K562 (cell line): ENCODE measurements at regions not wholly inside any gene's neighbourhood (a gene's known extent, or its start where the extent isn't known, plus 50 kb on each side); places are given as distances from the start of the nearest gene placed in this dataset.
A peak's percentile ranks its signal among the peaks of the same experiment; 100 is the strongest.

Experiments
- BHLHE40 ChIP-seq: IDR thresholded peaks from 2 replicates; pipeline ENCODE4 v1.6.1; 2011; ENCODE audit warnings: low read length, improper control_type of control experiment
- CCAR2 ChIP-seq: fragments of 200-400 bp; formaldehyde crosslinking; IDR thresholded peaks from 2 replicates; pipeline ENCODE4 v1.6.1; 2017; ENCODE audit warnings: mild to moderate bottlenecking, low read depth, low read length
- CCNT2 ChIP-seq: IDR thresholded peaks from 2 replicates; pipeline ENCODE4 v1.6.1; 2011; ENCODE audit warnings: borderline replicate concordance, low read depth, mild to moderate bottlenecking, moderate library complexity, mixed read lengths, low read length; ENCODE audit not compliant: insufficient read length; ENCODE audit errors: extremely low read depth
- GABPA ChIP-seq: fragments of 200-800 bp; sonication (Bioruptor generic); conservative IDR thresholded peaks from 2 replicates; pipeline ENCODE4 v1.6.1; 2016; ENCODE audit warnings: low read depth, missing genetic modification characterization, missing compliant biosample characterization
- HDAC2 ChIP-seq: fragments of 450-650 bp; IDR thresholded peaks from 2 replicates; pipeline ENCODE4 v1.6.1; 2016; ENCODE audit warnings: mild to moderate bottlenecking
- HLTF ChIP-seq: fragments of 450-650 bp; IDR thresholded peaks from 2 replicates; pipeline ENCODE4 v1.6.1; 2016
- ILK ChIP-seq: fragments of 450-650 bp; IDR thresholded peaks from 2 replicates; pipeline ENCODE4 v1.6.1; 2016; ENCODE audit warnings: missing genetic modification characterization, low read depth, mild to moderate bottlenecking, missing compliant biosample characterization, moderate library complexity, borderline replicate concordance
- NONO ChIP-seq, 2 experiments: fragments of 200-400 bp in 1 of 2; fragments of 450-650 bp in 1 of 2; formaldehyde crosslinking in 1 of 2; IDR thresholded peaks; 2 replicates each; pipeline ENCODE4 v1.6.1; 2017; ENCODE audit warnings: low read depth in 2 of 2, mild to moderate bottlenecking in 2 of 2, moderate library complexity in 2 of 2, low read length in 1 of 2
- POLR2AphosphoS5 ChIP-seq: IDR thresholded peaks from 2 replicates; pipeline ENCODE4 v1.6.1; 2011; ENCODE audit warnings: mild to moderate bottlenecking, low read depth, low read length, moderate library complexity; ENCODE audit not compliant: control insufficient read depth, insufficient read depth
- SMC3 ChIP-seq: conservative IDR thresholded peaks from 2 replicates; pipeline ENCODE4 v1.6.1; 2011; ENCODE audit warnings: low read depth, low read length, improper control_type of control experiment; ENCODE audit not compliant: insufficient read depth
- SNIP1 ChIP-seq: fragments of 450-650 bp; IDR thresholded peaks from 2 replicates; pipeline ENCODE4 v1.7.1; 2017; ENCODE audit warnings: low read depth, mild to moderate bottlenecking
- TCFL5 ChIP-seq: fragments of 250-450 bp; sonication (Bioruptor Pico); conservative IDR thresholded peaks from 2 replicates; pipeline ENCODE4 v1.6.1; 2021; ENCODE audit warnings: mild to moderate bottlenecking, moderate library complexity, matching md5 sums
- TOE1 ChIP-seq, 2 experiments: fragments of 450-650 bp in 1 of 2; sonication (generic) in 1 of 2; formaldehyde crosslinking in 1 of 2; IDR thresholded peaks; 2 replicates each; pipeline versions ENCODE4 v1.7.1 to v1.8.0; 2016 to 2022; ENCODE audit warnings: borderline replicate concordance in 2 of 2, mild to moderate bottlenecking in 2 of 2, antibody characterized with exemption in 1 of 2, inconsistent platforms in 1 of 2, low read depth in 1 of 2, missing genetic modification reagents in 1 of 2, moderate library complexity in 1 of 2
- TRIM24 ChIP-seq, 2 experiments: fragments of 450-650 bp; IDR thresholded peaks; 2 replicates each; pipeline ENCODE4 v1.6.1; 2016
- ZNF121 ChIP-seq: sonication (generic); formaldehyde crosslinking; conservative IDR thresholded peaks from 2 replicates; pipeline ENCODE4 v1.8.0; 2022; ENCODE audit warnings: missing genetic modification reagents
- ZNF436 ChIP-seq: fragments of 250-450, 450-650 bp; sonication (Bioruptor Pico); formaldehyde crosslinking; IDR thresholded peaks from 2 replicates; pipeline ENCODE4 v1.7.0; 2020; ENCODE audit warnings: mild to moderate bottlenecking
- ZNF764 ChIP-seq: fragments of 250-450 bp; sonication (Bioruptor Pico); IDR thresholded peaks from 2 replicates; pipeline ENCODE4 v1.4.0; 2020; ENCODE audit warnings: low read depth, mild to moderate bottlenecking, moderate library complexity
- TF ChIP-seq, protein P1 (sequence below), 2 experiments: fragments of 450-650 bp; IDR thresholded peaks; 2 replicates each; pipeline ENCODE4 v1.6.1; 2016
- TF ChIP-seq, protein P2 (sequence below): fragments of 450-650 bp; formaldehyde crosslinking; IDR thresholded peaks from 2 replicates; pipeline ENCODE4 v1.4.0; 2022; ENCODE audit warnings: missing genetic modification characterization
- TF ChIP-seq, protein P3 (sequence below): fragments of 250-450 bp; sonication (Bioruptor Pico); IDR thresholded peaks from 2 replicates; pipeline ENCODE4 v1.5.0; 2021
- TF ChIP-seq, protein P4 (sequence below): fragments of 200-800 bp; sonication (Bioruptor generic); IDR thresholded peaks from 2 replicates; pipeline ENCODE4 v1.6.1; 2017; ENCODE audit warnings: missing genetic modification characterization, missing compliant biosample characterization
- TF ChIP-seq, protein P5 (sequence below): fragments of 450-650 bp; IDR thresholded peaks from 2 replicates; pipeline ENCODE4 v1.6.1; 2018; ENCODE audit warnings: mild to moderate bottlenecking, low read depth; ENCODE audit not compliant: partially characterized antibody

DNA sequence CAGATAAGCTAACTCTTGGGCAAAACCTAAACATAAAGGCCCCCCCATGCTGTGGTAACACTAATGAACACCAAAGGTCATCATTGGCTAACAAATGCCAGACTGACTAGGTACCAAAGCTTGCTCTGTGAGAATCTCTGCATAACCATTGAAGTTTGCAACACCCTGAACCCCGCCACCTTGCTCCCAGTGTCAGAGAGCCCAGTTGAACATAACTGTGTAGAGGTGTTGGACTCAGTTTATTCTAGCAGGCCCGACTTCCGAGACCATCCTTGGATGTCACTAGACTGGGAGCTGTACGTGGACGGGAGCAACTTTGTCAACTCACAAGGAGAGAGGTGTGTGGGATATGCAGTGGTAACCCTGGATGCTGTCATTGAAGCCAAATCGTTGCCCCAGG lies 602.2 kb downstream of the UQCRFS1 start (continued):
- peak; percentile 43; the same call in 1 of the 2 replicates for TF ChIP-seq POLR2AphosphoS5
- no peak for TF ChIP-seq NONO (IDR thresholded peaks at IDR 0.05; ENCODE audit: low read depth in 2 of 2, low read length in 1 of 2)
- TF ChIP-seq, protein P1, sequence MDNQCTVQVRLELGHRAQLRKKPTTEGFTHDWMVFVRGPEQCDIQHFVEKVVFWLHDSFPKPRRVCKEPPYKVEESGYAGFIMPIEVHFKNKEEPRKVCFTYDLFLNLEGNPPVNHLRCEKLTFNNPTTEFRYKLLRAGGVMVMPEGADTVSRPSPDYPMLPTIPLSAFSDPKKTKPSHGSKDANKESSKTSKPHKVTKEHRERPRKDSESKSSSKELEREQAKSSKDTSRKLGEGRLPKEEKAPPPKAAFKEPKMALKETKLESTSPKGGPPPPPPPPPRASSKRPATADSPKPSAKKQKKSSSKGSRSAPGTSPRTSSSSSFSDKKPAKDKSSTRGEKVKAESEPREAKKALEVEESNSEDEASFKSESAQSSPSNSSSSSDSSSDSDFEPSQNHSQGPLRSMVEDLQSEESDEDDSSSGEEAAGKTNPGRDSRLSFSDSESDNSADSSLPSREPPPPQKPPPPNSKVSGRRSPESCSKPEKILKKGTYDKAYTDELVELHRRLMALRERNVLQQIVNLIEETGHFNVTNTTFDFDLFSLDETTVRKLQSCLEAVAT (IDR thresholded peaks at IDR 0.05) = 0 out of 4 replicates have a peak, but pooled peaks of 1 of the 2 experiments have one; percentile 11
- TF ChIP-seq TOE1 (IDR thresholded peaks at IDR 0.05; ENCODE audit: borderline replicate concordance) = no peak
- TF ChIP-seq TOE1 (CRISPR knock-in tag; IDR thresholded peaks at IDR 0.05; ENCODE audit: borderline replicate concordance, low read depth) = no peak
- no peak for TF ChIP-seq CCAR2
- TF ChIP-seq SNIP1 = no peak
- TF ChIP-seq, protein P2, sequence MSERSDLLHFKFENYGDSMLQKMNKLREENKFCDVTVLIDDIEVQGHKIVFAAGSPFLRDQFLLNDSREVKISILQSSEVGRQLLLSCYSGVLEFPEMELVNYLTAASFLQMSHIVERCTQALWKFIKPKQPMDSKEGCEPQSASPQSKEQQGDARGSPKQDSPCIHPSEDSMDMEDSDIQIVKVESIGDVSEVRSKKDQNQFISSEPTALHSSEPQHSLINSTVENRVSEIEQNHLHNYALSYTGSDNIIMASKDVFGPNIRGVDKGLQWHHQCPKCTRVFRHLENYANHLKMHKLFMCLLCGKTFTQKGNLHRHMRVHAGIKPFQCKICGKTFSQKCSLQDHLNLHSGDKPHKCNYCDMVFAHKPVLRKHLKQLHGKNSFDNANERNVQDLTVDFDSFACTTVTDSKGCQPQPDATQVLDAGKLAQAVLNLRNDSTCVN (CRISPR knock-in tag) = no peak
- TF ChIP-seq HLTF = no peak
- TF ChIP-seq ZNF436 (CRISPR knock-in tag) = peak; percentile 29; the same call in 1 of the 2 replicates
- TF ChIP-seq, protein P3, sequence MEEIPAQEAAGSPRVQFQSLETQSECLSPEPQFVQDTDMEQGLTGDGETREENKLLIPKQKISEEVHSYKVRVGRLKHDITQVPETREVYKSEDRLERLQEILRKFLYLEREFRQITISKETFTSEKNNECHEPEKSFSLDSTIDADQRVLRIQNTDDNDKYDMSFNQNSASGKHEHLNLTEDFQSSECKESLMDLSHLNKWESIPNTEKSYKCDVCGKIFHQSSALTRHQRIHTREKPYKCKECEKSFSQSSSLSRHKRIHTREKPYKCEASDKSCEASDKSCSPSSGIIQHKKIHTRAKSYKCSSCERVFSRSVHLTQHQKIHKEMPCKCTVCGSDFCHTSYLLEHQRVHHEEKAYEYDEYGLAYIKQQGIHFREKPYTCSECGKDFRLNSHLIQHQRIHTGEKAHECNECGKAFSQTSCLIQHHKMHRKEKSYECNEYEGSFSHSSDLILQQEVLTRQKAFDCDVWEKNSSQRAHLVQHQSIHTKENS (CRISPR knock-in tag) = no peak
- TF ChIP-seq HDAC2 = no peak
- no peak for TF ChIP-seq SMC3
- no peak for TF ChIP-seq CCNT2
- no peak for TF ChIP-seq ZNF764 (CRISPR knock-in tag)
- TF ChIP-seq TCFL5 (CRISPR knock-in tag) = no peak
- 0 out of 4 replicates have a peak, but pooled peaks of 1 of the 2 experiments have one; percentile 29 for TF ChIP-seq TRIM24 (IDR thresholded peaks at IDR 0.05)
- TF ChIP-seq, protein P4, sequence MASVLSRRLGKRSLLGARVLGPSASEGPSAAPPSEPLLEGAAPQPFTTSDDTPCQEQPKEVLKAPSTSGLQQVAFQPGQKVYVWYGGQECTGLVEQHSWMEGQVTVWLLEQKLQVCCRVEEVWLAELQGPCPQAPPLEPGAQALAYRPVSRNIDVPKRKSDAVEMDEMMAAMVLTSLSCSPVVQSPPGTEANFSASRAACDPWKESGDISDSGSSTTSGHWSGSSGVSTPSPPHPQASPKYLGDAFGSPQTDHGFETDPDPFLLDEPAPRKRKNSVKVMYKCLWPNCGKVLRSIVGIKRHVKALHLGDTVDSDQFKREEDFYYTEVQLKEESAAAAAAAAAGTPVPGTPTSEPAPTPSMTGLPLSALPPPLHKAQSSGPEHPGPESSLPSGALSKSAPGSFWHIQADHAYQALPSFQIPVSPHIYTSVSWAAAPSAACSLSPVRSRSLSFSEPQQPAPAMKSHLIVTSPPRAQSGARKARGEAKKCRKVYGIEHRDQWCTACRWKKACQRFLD = no peak
- no peak for TF ChIP-seq GABPA (tag)
- TF ChIP-seq ILK (tag) = no peak
- TF ChIP-seq, protein P5, sequence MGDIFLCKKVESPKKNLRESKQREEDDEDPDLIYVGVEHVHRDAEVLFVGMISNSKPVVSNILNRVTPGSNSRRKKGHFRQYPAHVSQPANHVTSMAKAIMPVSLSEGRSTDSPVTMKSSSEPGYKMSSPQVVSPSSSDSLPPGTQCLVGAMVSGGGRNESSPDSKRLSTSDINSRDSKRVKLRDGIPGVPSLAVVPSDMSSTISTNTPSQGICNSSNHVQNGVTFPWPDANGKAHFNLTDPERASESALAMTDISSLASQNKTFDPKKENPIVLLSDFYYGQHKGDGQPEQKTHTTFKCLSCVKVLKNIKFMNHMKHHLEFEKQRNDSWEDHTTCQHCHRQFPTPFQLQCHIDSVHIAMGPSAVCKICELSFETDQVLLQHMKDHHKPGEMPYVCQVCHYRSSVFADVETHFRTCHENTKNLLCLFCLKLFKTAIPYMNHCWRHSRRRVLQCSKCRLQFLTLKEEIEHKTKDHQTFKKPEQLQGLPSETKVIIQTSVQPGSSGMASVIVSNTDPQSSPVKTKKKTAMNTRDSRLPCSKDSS = no peak
- no peak; the same call in 1 of the 2 replicates for TF ChIP-seq ZNF121 (CRISPR knock-in tag)
- TF ChIP-seq BHLHE40 = no peak
